ENCODE measurements at regions not wholly inside any gene's neighbourhood (a gene's known extent, or its start where the extent isn't known, plus 50 kb on each side); places are given as distances from the start of the nearest gene placed in this dataset.
"Not testable (repeated sequence)": the region's sequence is repeated elsewhere in the genome, so short reads cannot be mapped to it uniquely, and the experiment has no call there.

DNA sequence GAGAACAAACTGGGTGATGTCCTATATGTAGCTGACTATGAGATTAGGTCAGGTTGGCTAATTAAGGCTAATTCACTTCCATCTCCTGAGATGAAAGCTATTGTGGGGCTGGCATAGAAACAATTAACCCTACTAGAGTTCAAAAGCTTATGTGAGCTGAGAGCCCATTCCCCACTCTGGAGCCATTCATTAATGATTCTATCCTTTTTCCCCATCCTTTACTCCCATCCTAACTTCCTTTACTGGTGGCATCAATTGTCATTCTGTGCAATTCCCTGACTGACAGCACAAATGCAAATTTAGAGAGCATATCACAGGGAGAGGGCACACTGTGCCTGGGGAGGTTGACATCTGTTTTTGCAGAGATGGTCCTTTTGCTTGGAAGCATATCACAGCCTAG, 103.9 kb downstream of the URB2 start:
- DNase-seq (no peak), ATAC-seq (no peak)
- TF ChIP-seq, protein P1, sequence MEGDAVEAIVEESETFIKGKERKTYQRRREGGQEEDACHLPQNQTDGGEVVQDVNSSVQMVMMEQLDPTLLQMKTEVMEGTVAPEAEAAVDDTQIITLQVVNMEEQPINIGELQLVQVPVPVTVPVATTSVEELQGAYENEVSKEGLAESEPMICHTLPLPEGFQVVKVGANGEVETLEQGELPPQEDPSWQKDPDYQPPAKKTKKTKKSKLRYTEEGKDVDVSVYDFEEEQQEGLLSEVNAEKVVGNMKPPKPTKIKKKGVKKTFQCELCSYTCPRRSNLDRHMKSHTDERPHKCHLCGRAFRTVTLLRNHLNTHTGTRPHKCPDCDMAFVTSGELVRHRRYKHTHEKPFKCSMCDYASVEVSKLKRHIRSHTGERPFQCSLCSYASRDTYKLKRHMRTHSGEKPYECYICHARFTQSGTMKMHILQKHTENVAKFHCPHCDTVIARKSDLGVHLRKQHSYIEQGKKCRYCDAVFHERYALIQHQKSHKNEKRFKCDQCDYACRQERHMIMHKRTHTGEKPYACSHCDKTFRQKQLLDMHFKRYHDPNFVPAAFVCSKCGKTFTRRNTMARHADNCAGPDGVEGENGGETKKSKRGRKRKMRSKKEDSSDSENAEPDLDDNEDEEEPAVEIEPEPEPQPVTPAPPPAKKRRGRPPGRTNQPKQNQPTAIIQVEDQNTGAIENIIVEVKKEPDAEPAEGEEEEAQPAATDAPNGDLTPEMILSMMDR (IDR thresholded peaks at IDR 0.05): no peak
- Histone ChIP-seq H3K27me3 (ENCODE audit: control insufficient read depth, insufficient read depth, low read length) (no peaks in the 10 kb centered on the region), H3K27ac (ENCODE audit: low read length) (no peak overlapping the region), H3K9me3 (ENCODE audit: control insufficient read depth, insufficient read depth, low read length) (no peaks in the 10 kb centered on the region), H3K36me3 (ENCODE audit: control insufficient read depth, insufficient read depth, low read length) (no peaks in the 10 kb centered on the region), H3K4me1 (ENCODE audit: control insufficient read depth, insufficient read depth, low read length) (no peaks in the 10 kb centered on the region), H3K4me3 (ENCODE audit: low read length) (no peak overlapping the region)
- Mint-ChIP-seq H3K9me3 (no peaks in the 10 kb centered on the region), H3K27me3 (ENCODE audit: low read depth in 2 of 2) (peaks cover 5 to 36% of the 10 kb centered on the region in 2 donors), H3K4me1 (no peaks in the 10 kb centered on the region), H3K36me3 (no peaks in the 10 kb centered on the region), H3K27ac (no peak overlapping the region), H3K4me3 (no peak overlapping the region)
- intact Hi-C loops (cut with micrococcal nuclease): no loop called here

GRCh38 chr1:229730573-229730972, 104.5 kb downstream of the URB2 start:
- Histone ChIP-seq H3K4me1 (ENCODE audit: control insufficient read depth, insufficient read depth, low read length) (no peaks in the 10 kb centered on the region), H3K27me3 (ENCODE audit: control insufficient read depth, insufficient read depth, low read length) (no peaks in the 10 kb centered on the region), H3K9me3 (ENCODE audit: control insufficient read depth, insufficient read depth, low read length) (no peaks in the 10 kb centered on the region), H3K4me3 (ENCODE audit: low read length) (no peak overlapping the region), H3K36me3 (ENCODE audit: control insufficient read depth, insufficient read depth, low read length) (no peaks in the 10 kb centered on the region), H3K27ac (ENCODE audit: low read length) (no peak overlapping the region)
- Mint-ChIP-seq H3K4me1 (no peaks in the 10 kb centered on the region), H3K36me3 (no peaks in the 10 kb centered on the region), H3K4me3 (no peak overlapping the region), H3K27me3 (ENCODE audit: low read depth in 2 of 2) (peaks cover 5 to 31% of the 10 kb centered on the region in 2 donors), H3K27ac (no peak overlapping the region), H3K9me3 (no peaks in the 10 kb centered on the region)
- WGBS (ENCODE audit: insufficient coverage): 57% methylated on average over 1 of the region's 1 CpG
- DNase-seq (no peak), ATAC-seq (no peak)
- TF ChIP-seq, protein P1 (IDR thresholded peaks at IDR 0.05): no peak
- intact Hi-C loops (cut with micrococcal nuclease): no loop called here

DNA sequence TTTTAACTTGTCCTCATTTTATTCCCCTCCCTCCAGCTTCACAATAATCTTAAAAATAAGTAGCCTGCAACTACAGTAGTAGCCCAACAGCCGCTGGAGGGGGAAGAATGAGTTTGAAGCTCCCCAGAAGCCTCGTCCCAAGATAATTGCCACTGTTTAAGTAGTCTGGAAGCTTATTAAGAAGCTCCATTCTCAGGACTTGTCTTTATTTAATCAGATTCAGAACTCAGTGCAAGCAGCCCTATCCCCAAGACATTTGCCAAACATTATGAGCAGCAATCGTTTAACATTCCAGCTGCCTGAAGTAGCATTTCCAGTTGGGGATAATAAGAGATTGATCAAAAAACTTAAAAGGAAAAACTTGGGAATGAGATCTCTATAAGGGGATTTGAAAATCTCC, 106.0 kb downstream of the URB2 start:
- no peak overlapping the region for H3K4me3 Mint-ChIP-seq
- Histone ChIP-seq H3K36me3 (ENCODE audit: control insufficient read depth, insufficient read depth, low read length) (no peaks in the 10 kb centered on the region), H3K27ac (ENCODE audit: low read length) (no peak overlapping the region), H3K27me3 (ENCODE audit: control insufficient read depth, insufficient read depth, low read length) (no peaks in the 10 kb centered on the region), H3K4me1 (ENCODE audit: control insufficient read depth, insufficient read depth, low read length) (no peaks in the 10 kb centered on the region), H3K9me3 (ENCODE audit: control insufficient read depth, insufficient read depth, low read length) (peaks cover 4% of the 10 kb centered on the region), H3K4me3 (ENCODE audit: low read length) (no peak overlapping the region)
- DNase-seq (no peak), ATAC-seq (no peak)
- no peak overlapping the region for H3K27ac Mint-ChIP-seq
- no peaks in the 10 kb centered on the region for H3K36me3 Mint-ChIP-seq
- intact Hi-C loops (cut with micrococcal nuclease): no loop called here
- peaks cover 5 to 30% of the 10 kb centered on the region in 2 donors for H3K27me3 Mint-ChIP-seq (ENCODE audit: low read depth in 2 of 2)
- 78% methylated on average over 2 of the region's 3 CpGs for WGBS (ENCODE audit: insufficient coverage)
- H3K4me1 Mint-ChIP-seq: no peaks in the 10 kb centered on the region
- TF ChIP-seq, protein P1 (IDR thresholded peaks at IDR 0.05): no peak
- H3K9me3 Mint-ChIP-seq: peaks cover 6 to 8% of the 10 kb centered on the region in 2 donors

DNA sequence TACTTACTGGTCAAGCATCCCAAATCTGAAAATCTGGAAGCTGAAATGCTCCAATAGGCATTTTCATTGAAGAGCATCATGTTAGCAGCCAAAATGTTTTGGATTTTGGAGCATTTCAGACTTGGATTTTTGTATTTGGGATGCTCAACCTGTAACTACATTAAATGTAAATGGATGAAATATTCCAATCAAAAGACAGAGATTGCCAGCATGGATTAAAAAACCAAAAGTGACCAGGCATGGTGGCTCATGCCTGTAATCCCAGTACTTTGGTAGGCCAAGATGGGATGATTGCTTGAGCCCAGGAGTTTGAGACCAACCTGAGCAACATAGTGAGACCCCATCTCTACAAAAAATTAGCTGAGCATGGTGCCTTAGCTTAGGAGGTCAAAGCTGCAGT, 110.3 kb downstream of the URB2 start:
- Histone ChIP-seq H3K36me3 (ENCODE audit: control insufficient read depth, insufficient read depth, low read length) (no peaks in the 10 kb centered on the region), H3K4me1 (ENCODE audit: control insufficient read depth, insufficient read depth, low read length) (no peaks in the 10 kb centered on the region), H3K27me3 (ENCODE audit: control insufficient read depth, insufficient read depth, low read length) (no peaks in the 10 kb centered on the region), H3K4me3 (ENCODE audit: low read length) (no peak overlapping the region), H3K9me3 (ENCODE audit: control insufficient read depth, insufficient read depth, low read length) (peaks cover 4% of the 10 kb centered on the region), H3K27ac (ENCODE audit: low read length) (no peak overlapping the region)
- Mint-ChIP-seq H3K36me3 (no peaks in the 10 kb centered on the region), H3K27me3 (ENCODE audit: low read depth in 2 of 2) (peaks cover 1 to 35% of the 10 kb centered on the region in 2 donors), H3K4me1 (no peaks in the 10 kb centered on the region), H3K27ac (no peak overlapping the region), H3K9me3 (peaks cover 6 to 8% of the 10 kb centered on the region in 2 donors), H3K4me3 (no peak overlapping the region)
- TF ChIP-seq, protein P1 (IDR thresholded peaks at IDR 0.05): no peak
- intact Hi-C loops (cut with micrococcal nuclease): no loop called here
- DNase-seq: no peak
- ATAC-seq: no peak

- H3K36me3 ChIP-seq (ENCODE audit: control insufficient read depth, insufficient read depth, low read length); H3K4me1 ChIP-seq (ENCODE audit: control insufficient read depth, insufficient read depth, low read length); intact Hi-C loops (cut with micrococcal nuclease); H3K9me3 Mint-ChIP-seq; H3K27me3 ChIP-seq (ENCODE audit: control insufficient read depth, insufficient read depth, low read length); H3K4me1 Mint-ChIP-seq; H3K36me3 Mint-ChIP-seq; H3K27ac Mint-ChIP-seq; ATAC-seq; H3K4me3 Mint-ChIP-seq; H3K27ac ChIP-seq (ENCODE audit: low read length); H3K4me3 ChIP-seq (ENCODE audit: low read length); DNase-seq; H3K9me3 ChIP-seq (ENCODE audit: control insufficient read depth, insufficient read depth, low read length): not testable (repeated sequence)
- H3K27me3 Mint-ChIP-seq (ENCODE audit: low read depth in 2 of 2): peaks cover 15 to 54% of the 10 kb centered on the region in 2 donors
- 100% methylated on average over 1 of the region's 1 CpG for WGBS (ENCODE audit: insufficient coverage)
Observed at GRCh38 chr1:229742614-229743013, 116.6 kb downstream of the URB2 start.
